Hepatocyte (in vitro differentiated cells): ENCODE measurements at regions not wholly inside any gene's neighbourhood (a gene's known extent, or its start where the extent isn't known, plus 50 kb on each side); places are given as distances from the start of the nearest gene placed in this dataset.

Experiments used
- DNase-seq: peaks from one replicate; pipeline ENCODE4 v3.0.0-alpha.2; 2016; ENCODE audit warnings: low spot score
- H2AFZ ChIP-seq: fragments of 200-600 bp; sonication (generic); 2 replicates; pipeline ENCODE4 v1.6.0; 2016; ENCODE audit warnings: antibody characterized with exemption, mild to moderate bottlenecking
- H3K27ac ChIP-seq: fragments of 200-600 bp; sonication (generic); 2 replicates; pipeline ENCODE4 v1.5.1; 2016; ENCODE audit warnings: mild to moderate bottlenecking
- H3K27me3 ChIP-seq: fragments of 200-600 bp; sonication (generic); 2 replicates; pipeline ENCODE4 v1.6.1; 2016
- H3K36me3 ChIP-seq: fragments of 200-600 bp; sonication (generic); replicated peaks from 2 replicates; pipeline ENCODE4 v1.5.1; 2016; ENCODE audit warnings: low read depth; ENCODE audit not compliant: insufficient read depth
- H3K4me1 ChIP-seq: fragments of 200-600 bp; sonication (generic); 2 replicates; pipeline ENCODE4 v1.5.1; 2016; ENCODE audit warnings: mild to moderate bottlenecking, moderate library complexity; ENCODE audit not compliant: insufficient read depth
- H3K4me2 ChIP-seq: fragments of 200-600 bp; sonication (generic); 2 replicates; pipeline ENCODE4 v1.6.0; 2016
- H3K4me3 ChIP-seq: fragments of 200-600 bp; sonication (generic); 2 replicates; pipeline ENCODE4 v1.5.1; 2016; ENCODE audit warnings: mild to moderate bottlenecking
- H3K79me2 ChIP-seq: fragments of 200-600 bp; sonication (generic); 2 replicates; pipeline ENCODE4 v1.6.0; 2017; ENCODE audit warnings: mild to moderate bottlenecking
- H3K9me2 ChIP-seq: fragments of 200-600 bp; sonication (generic); replicated peaks from 2 replicates; pipeline ENCODE4 v1.6.0; 2017; ENCODE audit warnings: mild to moderate bottlenecking; ENCODE audit not compliant: insufficient read depth
- H3K9me3 ChIP-seq: fragments of 200-600 bp; sonication (generic); 2 replicates; pipeline ENCODE4 v1.5.1; 2016; ENCODE audit warnings: low read depth, mild to moderate bottlenecking
- H4K20me1 ChIP-seq: fragments of 200-600 bp; sonication (generic); 2 replicates; pipeline ENCODE4 v1.6.0; 2016; ENCODE audit warnings: mild to moderate bottlenecking; ENCODE audit not compliant: insufficient read depth, poor library complexity, severe bottlenecking
- EZH2 ChIP-seq: fragments of 200-600 bp; sonication (generic); IDR thresholded peaks from 2 replicates; pipeline ENCODE4 v1.6.1; 2016; ENCODE audit warnings: antibody characterized with exemption, mild to moderate bottlenecking, borderline replicate concordance
- EZH2phosphoT487 ChIP-seq: fragments of 200-600 bp; sonication (generic); IDR thresholded peaks from one replicate; pipeline ENCODE4 v1.6.1; 2018; ENCODE audit warnings: antibody characterized with exemption, mild to moderate bottlenecking, low read depth, moderate library complexity; ENCODE audit not compliant: unreplicated experiment, severe bottlenecking
- WGBS: methylation state at CpG from one replicate; pipeline ENCODE4 v1.1.6; 2016; ENCODE audit warnings: low lambda C conversion rate; ENCODE audit errors: missing lambda C conversion rate; 5-methylcytosine and 5-hydroxymethylcytosine counted together
- TF ChIP-seq, protein P1 (sequence below): fragments of 200-600 bp; sonication (generic); IDR thresholded peaks from 2 replicates; pipeline ENCODE4 v1.5.1; 2016; ENCODE audit warnings: antibody characterized with exemption, mild to moderate bottlenecking; ENCODE audit not compliant: poor library complexity

DNA sequence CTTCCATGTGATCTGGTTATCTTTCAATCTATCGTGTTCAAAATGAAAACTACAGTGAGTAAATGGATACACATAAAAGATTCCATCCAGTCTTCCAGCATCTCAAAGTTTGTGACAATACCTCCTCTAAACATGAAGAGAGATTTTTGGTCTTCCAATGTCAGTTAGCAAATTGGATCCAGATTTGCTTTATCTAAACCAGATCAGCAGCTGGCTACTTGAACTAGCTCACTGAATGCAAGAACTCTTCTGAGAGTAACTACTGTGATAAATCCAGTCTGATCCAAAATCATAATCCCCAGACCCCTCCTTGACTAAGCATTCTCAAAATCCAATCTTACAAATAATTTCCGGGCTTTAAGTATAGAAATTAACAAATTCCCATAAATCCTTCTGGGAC lies 2177.9 kb upstream of the C9orf72 start:
- TF ChIP-seq, protein P1, sequence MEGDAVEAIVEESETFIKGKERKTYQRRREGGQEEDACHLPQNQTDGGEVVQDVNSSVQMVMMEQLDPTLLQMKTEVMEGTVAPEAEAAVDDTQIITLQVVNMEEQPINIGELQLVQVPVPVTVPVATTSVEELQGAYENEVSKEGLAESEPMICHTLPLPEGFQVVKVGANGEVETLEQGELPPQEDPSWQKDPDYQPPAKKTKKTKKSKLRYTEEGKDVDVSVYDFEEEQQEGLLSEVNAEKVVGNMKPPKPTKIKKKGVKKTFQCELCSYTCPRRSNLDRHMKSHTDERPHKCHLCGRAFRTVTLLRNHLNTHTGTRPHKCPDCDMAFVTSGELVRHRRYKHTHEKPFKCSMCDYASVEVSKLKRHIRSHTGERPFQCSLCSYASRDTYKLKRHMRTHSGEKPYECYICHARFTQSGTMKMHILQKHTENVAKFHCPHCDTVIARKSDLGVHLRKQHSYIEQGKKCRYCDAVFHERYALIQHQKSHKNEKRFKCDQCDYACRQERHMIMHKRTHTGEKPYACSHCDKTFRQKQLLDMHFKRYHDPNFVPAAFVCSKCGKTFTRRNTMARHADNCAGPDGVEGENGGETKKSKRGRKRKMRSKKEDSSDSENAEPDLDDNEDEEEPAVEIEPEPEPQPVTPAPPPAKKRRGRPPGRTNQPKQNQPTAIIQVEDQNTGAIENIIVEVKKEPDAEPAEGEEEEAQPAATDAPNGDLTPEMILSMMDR: no peak
- TF ChIP-seq EZH2: no peak
- TF ChIP-seq EZH2phosphoT487: no peak
- Histone ChIP-seq H3K36me3 (no peaks in the 10 kb centered on the region), H3K9me2 (no peaks in the 10 kb centered on the region), H3K79me2 (no peaks in the 10 kb centered on the region), H3K9me3 (no peaks in the 10 kb centered on the region), H2AFZ (no peak overlapping the region), H3K4me3 (no peak overlapping the region), H3K4me1 (no peaks in the 10 kb centered on the region), H3K4me2 (no peak overlapping the region), H3K27ac (no peak overlapping the region), H4K20me1 (no peaks in the 10 kb centered on the region), H3K27me3 (no peaks in the 10 kb centered on the region)
- WGBS: 68% methylated on average over 2 of the region's 2 CpGs
- DNase-seq: no peak

- no peaks in the 10 kb centered on the region for H3K27me3 ChIP-seq
- DNase-seq: no peak
- TF ChIP-seq EZH2 (no peak), EZH2phosphoT487 (no peak)
- H3K4me1 ChIP-seq: no peaks in the 10 kb centered on the region
- H3K79me2 ChIP-seq: no peaks in the 10 kb centered on the region
- H3K9me2 ChIP-seq: no peaks in the 10 kb centered on the region
- no peaks in the 10 kb centered on the region for H4K20me1 ChIP-seq
- H2AFZ ChIP-seq: no peak overlapping the region
- no peak overlapping the region for H3K4me2 ChIP-seq
- no peak overlapping the region for H3K4me3 ChIP-seq
- H3K36me3 ChIP-seq: no peaks in the 10 kb centered on the region
- H3K27ac ChIP-seq: no peak overlapping the region
- no peaks in the 10 kb centered on the region for H3K9me3 ChIP-seq
Observed at GRCh38 chr9:29753638-29754037, 2180.4 kb upstream of the C9orf72 start.

- H3K4me1 ChIP-seq: no peaks in the 10 kb centered on the region
- H3K9me3 ChIP-seq: no peaks in the 10 kb centered on the region
- H3K79me2 ChIP-seq: no peaks in the 10 kb centered on the region
- no peak overlapping the region for H3K4me3 ChIP-seq
- no peak for DNase-seq
- no peak overlapping the region for H3K27ac ChIP-seq
- H3K36me3 ChIP-seq: no peaks in the 10 kb centered on the region
- H3K4me2 ChIP-seq: no peak overlapping the region
- H3K9me2 ChIP-seq: no peaks in the 10 kb centered on the region
- no peak overlapping the region for H2AFZ ChIP-seq
- WGBS: 88% methylated on average over 2 of the region's 2 CpGs
- TF ChIP-seq, protein P1: no peak
- no peak for TF ChIP-seq EZH2
- no peak for TF ChIP-seq EZH2phosphoT487
- H3K27me3 ChIP-seq: no peaks in the 10 kb centered on the region
- no peaks in the 10 kb centered on the region for H4K20me1 ChIP-seq
Observed at GRCh38 chr9:29769019-29769418, 2195.7 kb upstream of the C9orf72 start.

GRCh38 chr9:29773676-29774075 lies 2200.4 kb upstream of the C9orf72 start:
- no peak for DNase-seq
- TF ChIP-seq, protein P1: no peak
- no peak for TF ChIP-seq EZH2phosphoT487
- no peak for TF ChIP-seq EZH2

More at GRCh38 chr9:29773676-29774075, 2200.4 kb upstream of the C9orf72 start:
- Histone ChIP-seq H3K9me2 (no peaks in the 10 kb centered on the region), H3K27me3 (no peaks in the 10 kb centered on the region), H3K4me1 (no peaks in the 10 kb centered on the region), H3K4me2 (no peak overlapping the region), H3K9me3 (no peaks in the 10 kb centered on the region), H3K79me2 (no peaks in the 10 kb centered on the region), H3K4me3 (no peak overlapping the region), H2AFZ (no peak overlapping the region), H4K20me1 (no peaks in the 10 kb centered on the region), H3K36me3 (no peaks in the 10 kb centered on the region), H3K27ac (no peak overlapping the region)
